ENCODE measurements at regions not wholly inside any gene's neighbourhood (a gene's known extent, or its start where the extent isn't known, plus 50 kb on each side); places are given as distances from the start of the nearest gene placed in this dataset.

DNA sequence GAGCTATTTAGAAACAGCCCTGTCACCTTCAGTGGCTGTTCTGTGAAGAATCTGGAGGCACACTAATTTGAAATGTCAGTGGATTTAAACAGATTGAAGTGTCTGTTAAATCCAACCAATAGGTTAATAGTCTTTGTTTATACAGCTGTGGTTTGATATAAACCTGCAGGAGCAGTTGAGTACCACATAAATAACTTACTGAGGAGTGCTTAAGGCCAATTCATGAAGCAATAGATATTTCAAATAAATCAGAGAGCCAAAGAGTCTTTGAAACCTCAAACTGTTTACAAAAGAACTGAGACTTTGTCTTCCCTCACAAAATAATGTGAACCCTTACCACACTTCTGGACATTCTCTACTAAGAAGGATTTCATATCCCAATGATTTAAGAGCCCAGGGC, 111.9 kb downstream of the FEM1C start:
- Histone ChIP-seq H3K4me1 (ENCODE audit: control insufficient read depth, insufficient read depth, low read length) (no peaks in the 10 kb centered on the region), H3K9ac (ENCODE audit: control insufficient read depth, insufficient read depth, low read length) (no peak overlapping the region), H3K79me2 (ENCODE audit: control insufficient read depth, insufficient read depth, low read length) (no peaks in the 10 kb centered on the region), H4K20me1 (ENCODE audit: control insufficient read depth, insufficient read depth) (no peaks in the 10 kb centered on the region), H3K27me3 (replicated peaks in 1 of 2; ENCODE audit: control insufficient read depth in 2 of 2, insufficient read depth in 2 of 2, low read length in 1 of 2) (no peaks in the 10 kb centered on the region), H3K4me2 (ENCODE audit: control insufficient read depth, insufficient read depth) (no peak overlapping the region), H3K9me3 (replicated peaks; ENCODE audit: control insufficient read depth, insufficient read depth, low read length) (no peaks in the 10 kb centered on the region; the same call in 2 of the 3 replicates), H2AFZ (ENCODE audit: control insufficient read depth, low read depth, low read length) (no peak overlapping the region), H3K4me3 (no peak overlapping the region), H3K27ac (ENCODE audit: control insufficient read depth, insufficient read depth) (no peak overlapping the region), H3K36me3 (ENCODE audit: control insufficient read depth in 2 of 2, insufficient read depth in 2 of 2, low read length in 1 of 2) (no peaks in the 10 kb centered on the region)
- FAIRE-seq (no peak), DNase-seq (ENCODE audit: low read depth, low spot score) (no peak), ATAC-seq (no peak)
- TF ChIP-seq LARP7 (IDR thresholded peaks at IDR 0.05): no peak
- intact Hi-C loops (cut with micrococcal nuclease; ENCODE audit: unreplicated experiment) (no loop called here), in situ Hi-C loops (cut with MboI) (no loop called here)
- CTCF ChIA-PET: interaction anchor here (0.7 kb wide), 1 partner anchor 58 kb away, joined by 3 read pairs; no protein-coding TSS in a partner anchor
- RAD21 ChIA-PET (ENCODE audit: unreplicated experiment): no interaction called here
- BruUV-seq (replicated peaks): no TSS peak
- POLR2A ChIA-PET: no interaction called here
- SMC1A ChIA-PET (ENCODE audit: uncharacterized antibody, unreplicated experiment): interaction anchor here (0.7 to 2.8 kb wide), 4 partner anchors 13 to 102 kb away, joined by 3 to 6 read pairs (median 4); no protein-coding TSS in a partner anchor

DNA sequence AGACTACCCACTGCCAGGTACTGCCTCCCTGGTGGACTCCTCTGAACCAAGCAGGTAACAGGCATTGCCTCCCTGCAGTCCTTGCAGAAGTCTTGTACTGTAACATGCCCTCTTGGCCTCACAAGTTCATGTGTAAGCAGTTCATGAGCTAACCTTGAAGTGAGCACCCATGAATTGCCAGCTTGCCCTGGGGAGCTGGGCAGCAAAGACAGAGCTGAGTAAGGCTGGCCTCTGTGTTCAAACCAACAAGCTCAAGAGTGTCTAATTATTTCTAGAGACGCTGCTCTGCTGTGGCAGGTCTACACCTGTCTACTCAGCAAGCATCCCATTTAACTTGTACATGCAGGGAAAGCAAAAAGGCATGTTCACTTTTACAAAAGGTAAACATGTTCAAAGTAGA, 113.5 kb downstream of the FEM1C start:
- Histone ChIP-seq H3K9me3 (replicated peaks; ENCODE audit: control insufficient read depth, insufficient read depth, low read length) (no peaks in the 10 kb centered on the region; the same call in 2 of the 3 replicates), H3K4me2 (ENCODE audit: control insufficient read depth, insufficient read depth) (no peak overlapping the region), H2AFZ (ENCODE audit: control insufficient read depth, low read depth, low read length) (no peak overlapping the region), H3K27me3 (replicated peaks in 1 of 2; ENCODE audit: control insufficient read depth in 2 of 2, insufficient read depth in 2 of 2, low read length in 1 of 2) (no peaks in the 10 kb centered on the region), H3K4me1 (ENCODE audit: control insufficient read depth, insufficient read depth, low read length) (no peaks in the 10 kb centered on the region), H3K4me3 (no peak overlapping the region), H3K27ac (ENCODE audit: control insufficient read depth, insufficient read depth) (no peak overlapping the region), H3K36me3 (ENCODE audit: control insufficient read depth in 2 of 2, insufficient read depth in 2 of 2, low read length in 1 of 2) (no peaks in the 10 kb centered on the region), H4K20me1 (ENCODE audit: control insufficient read depth, insufficient read depth) (no peaks in the 10 kb centered on the region), H3K9ac (ENCODE audit: control insufficient read depth, insufficient read depth, low read length) (no peak overlapping the region), H3K79me2 (ENCODE audit: control insufficient read depth, insufficient read depth, low read length) (no peaks in the 10 kb centered on the region)
- DNase-seq (ENCODE audit: low read depth, low spot score) (no peak), ATAC-seq (no peak), FAIRE-seq (no peak)
- RAD21 ChIA-PET (ENCODE audit: unreplicated experiment): interaction anchor here (0.7 to 1.1 kb wide), 2 partner anchors 16 to 63 kb away, joined by 3 read pairs; no protein-coding TSS in a partner anchor
- no peak for TF ChIP-seq BHLHE40 (IDR thresholded peaks at IDR 0.05; ENCODE audit: borderline replicate concordance in 1 of 2, low read depth in 2 of 2, low read length in 1 of 2)
- no peak for TF ChIP-seq RAD51 (IDR thresholded peaks at IDR 0.05)
- TF ChIP-seq, protein P1, sequence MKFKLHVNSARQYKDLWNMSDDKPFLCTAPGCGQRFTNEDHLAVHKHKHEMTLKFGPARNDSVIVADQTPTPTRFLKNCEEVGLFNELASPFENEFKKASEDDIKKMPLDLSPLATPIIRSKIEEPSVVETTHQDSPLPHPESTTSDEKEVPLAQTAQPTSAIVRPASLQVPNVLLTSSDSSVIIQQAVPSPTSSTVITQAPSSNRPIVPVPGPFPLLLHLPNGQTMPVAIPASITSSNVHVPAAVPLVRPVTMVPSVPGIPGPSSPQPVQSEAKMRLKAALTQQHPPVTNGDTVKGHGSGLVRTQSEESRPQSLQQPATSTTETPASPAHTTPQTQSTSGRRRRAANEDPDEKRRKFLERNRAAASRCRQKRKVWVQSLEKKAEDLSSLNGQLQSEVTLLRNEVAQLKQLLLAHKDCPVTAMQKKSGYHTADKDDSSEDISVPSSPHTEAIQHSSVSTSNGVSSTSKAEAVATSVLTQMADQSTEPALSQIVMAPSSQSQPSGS (IDR thresholded peaks at IDR 0.05; ENCODE audit: low read length): no peak
- TF ChIP-seq RCOR1 (conservative IDR thresholded peaks at IDR 0.05; ENCODE audit: low read depth, low read length): no peak
- TF ChIP-seq, protein P2, sequence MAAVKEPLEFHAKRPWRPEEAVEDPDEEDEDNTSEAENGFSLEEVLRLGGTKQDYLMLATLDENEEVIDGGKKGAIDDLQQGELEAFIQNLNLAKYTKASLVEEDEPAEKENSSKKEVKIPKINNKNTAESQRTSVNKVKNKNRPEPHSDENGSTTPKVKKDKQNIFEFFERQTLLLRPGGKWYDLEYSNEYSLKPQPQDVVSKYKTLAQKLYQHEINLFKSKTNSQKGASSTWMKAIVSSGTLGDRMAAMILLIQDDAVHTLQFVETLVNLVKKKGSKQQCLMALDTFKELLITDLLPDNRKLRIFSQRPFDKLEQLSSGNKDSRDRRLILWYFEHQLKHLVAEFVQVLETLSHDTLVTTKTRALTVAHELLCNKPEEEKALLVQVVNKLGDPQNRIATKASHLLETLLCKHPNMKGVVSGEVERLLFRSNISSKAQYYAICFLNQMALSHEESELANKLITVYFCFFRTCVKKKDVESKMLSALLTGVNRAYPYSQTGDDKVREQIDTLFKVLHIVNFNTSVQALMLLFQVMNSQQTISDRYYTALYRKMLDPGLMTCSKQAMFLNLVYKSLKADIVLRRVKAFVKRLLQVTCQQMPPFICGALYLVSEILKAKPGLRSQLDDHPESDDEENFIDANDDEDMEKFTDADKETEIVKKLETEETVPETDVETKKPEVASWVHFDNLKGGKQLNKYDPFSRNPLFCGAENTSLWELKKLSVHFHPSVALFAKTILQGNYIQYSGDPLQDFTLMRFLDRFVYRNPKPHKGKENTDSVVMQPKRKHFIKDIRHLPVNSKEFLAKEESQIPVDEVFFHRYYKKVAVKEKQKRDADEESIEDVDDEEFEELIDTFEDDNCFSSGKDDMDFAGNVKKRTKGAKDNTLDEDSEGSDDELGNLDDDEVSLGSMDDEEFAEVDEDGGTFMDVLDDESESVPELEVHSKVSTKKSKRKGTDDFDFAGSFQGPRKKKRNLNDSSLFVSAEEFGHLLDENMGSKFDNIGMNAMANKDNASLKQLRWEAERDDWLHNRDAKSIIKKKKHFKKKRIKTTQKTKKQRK (IDR thresholded peaks at IDR 0.05; ENCODE audit: low read depth, low read length): no peak
- TF ChIP-seq JUND (IDR thresholded peaks at IDR 0.05; ENCODE audit: low read depth, low read length): no peak
- no peak for TF ChIP-seq ZNF384 (IDR thresholded peaks at IDR 0.05; ENCODE audit: borderline replicate concordance, low read depth, low read length)
- TF ChIP-seq FOXM1 (IDR thresholded peaks at IDR 0.05; ENCODE audit: low read depth, low read length): no peak
- TF ChIP-seq WRNIP1 (IDR thresholded peaks at IDR 0.05; ENCODE audit: borderline replicate concordance, low read depth, low read length): no peak
- no peak for TF ChIP-seq HDAC6 (IDR thresholded peaks at IDR 0.05; ENCODE audit: unreplicated experiment)
- no peak for TF ChIP-seq JUNB (IDR thresholded peaks at IDR 0.05)
- 56% methylated on average over 1 of the region's 1 CpG for WGBS (ENCODE audit: insufficient coverage, insufficient replicate concordance, low lambda C conversion rate, missing lambda C conversion rate)
- in situ Hi-C loops (cut with MboI) (no loop called here), intact Hi-C loops (cut with micrococcal nuclease; ENCODE audit: unreplicated experiment) (no loop called here)
- POLR2A ChIA-PET: no interaction called here
- no TSS peak for BruUV-seq (replicated peaks)
- CTCF ChIA-PET: interaction anchor here (1.1 kb wide), 2 partner anchors 16 to 61 kb away, joined by 3 to 4 read pairs; no protein-coding TSS in a partner anchor
- SMC1A ChIA-PET (ENCODE audit: uncharacterized antibody, unreplicated experiment): interaction anchor here (0.6 to 2.8 kb wide), 6 partner anchors 12 to 104 kb away, joined by 3 to 6 read pairs (median 4); no protein-coding TSS in a partner anchor

Data from GM12878 (cell line).